Nucleus accumbens (tissue), 56 donors: ENCODE measurements at regions not wholly inside any gene's neighbourhood (a gene's known extent, or its start where the extent isn't known, plus 50 kb on each side); places are given as distances from the start of the nearest gene placed in this dataset.
"Not testable (repeated sequence)": the region's sequence is repeated elsewhere in the genome, so short reads cannot be mapped to it uniquely, and the experiment has no call there.

Experiments
- DNase-seq, 56 donors: peaks; one replicate each; lab custom pipeline; 2025; lab: John Stamatoyannopoulos, UW

DNA sequence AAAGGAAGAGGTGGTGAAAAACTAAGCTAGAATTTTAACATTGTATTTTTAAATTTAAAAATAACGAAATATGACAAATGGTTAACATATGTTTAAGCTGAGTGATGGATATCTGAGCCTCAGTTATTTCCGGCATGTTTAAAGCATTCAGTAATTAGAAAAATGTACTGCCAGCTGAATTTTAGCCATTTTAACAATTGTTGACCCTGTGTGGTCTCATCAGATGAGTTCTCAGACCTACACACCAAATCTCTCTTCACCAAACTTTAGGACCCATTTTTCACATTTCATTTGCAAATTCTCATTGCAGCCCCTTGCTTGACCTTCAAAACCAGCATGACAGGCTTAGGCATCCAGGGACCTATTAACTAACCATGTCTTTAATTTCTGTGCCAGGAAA lies 91.5 kb upstream of the RGPD4 start:
- no peak for DNase-seq

DNA sequence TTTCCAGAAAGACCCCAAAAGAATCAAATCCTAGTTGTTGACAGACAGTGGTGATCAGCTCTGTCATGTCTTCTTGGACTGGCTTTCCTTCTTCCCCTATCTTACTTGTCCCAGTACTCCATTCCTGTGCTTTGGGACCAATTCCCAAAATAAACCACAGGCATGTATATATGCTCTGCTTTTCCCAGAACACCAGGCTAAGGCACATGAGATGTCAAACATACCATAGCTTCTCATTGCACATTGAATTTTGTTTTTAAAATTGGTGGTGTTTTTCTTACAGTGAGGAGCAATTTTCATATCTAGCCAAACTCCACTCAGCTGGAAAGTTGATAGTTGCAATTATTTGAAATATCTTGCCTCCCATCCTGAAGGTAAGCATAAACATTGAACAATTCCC lies 88.9 kb upstream of the RGPD4 start:
- no peak for DNase-seq

DNA sequence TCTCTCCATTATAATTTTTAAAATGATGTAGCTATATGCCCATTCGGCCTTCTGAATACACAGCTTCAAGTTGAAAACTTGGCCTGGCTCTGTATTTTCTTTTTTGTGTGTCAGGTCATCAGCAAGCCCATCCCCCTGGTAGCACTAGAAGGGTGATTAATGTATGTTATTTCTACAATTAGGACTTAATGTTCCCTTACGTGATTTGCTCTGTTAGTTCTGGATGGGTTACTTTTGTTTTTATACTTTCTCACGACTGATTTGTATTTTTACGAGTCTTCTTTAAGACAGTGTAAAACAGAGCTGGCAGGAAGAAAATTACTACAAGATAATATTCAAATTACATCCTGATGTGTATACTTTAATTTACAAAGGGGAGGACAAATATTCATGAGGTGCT lies 88.4 kb upstream of the RGPD4 start:
- no peak for DNase-seq

DNA sequence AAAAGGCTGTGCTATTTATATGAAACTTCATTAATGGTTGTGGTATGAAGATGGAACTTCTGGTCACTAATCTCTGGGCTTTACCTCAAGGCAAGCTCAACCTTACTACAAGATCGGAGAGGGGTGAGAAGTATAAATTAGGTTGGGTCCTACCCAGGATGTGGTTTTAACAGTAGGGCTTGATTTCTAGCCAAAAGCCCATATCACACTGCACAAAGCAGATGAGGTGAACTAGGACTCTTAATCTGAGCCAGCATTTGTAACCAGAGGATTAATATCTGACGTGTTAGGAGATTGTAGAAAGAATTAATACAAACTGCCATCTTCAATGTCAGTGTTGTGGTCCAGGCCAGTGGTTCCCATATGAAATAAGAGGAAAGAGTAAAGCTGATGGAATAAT lies 86.4 kb upstream of the RGPD4 start:
- DNase-seq: no peak

DNA sequence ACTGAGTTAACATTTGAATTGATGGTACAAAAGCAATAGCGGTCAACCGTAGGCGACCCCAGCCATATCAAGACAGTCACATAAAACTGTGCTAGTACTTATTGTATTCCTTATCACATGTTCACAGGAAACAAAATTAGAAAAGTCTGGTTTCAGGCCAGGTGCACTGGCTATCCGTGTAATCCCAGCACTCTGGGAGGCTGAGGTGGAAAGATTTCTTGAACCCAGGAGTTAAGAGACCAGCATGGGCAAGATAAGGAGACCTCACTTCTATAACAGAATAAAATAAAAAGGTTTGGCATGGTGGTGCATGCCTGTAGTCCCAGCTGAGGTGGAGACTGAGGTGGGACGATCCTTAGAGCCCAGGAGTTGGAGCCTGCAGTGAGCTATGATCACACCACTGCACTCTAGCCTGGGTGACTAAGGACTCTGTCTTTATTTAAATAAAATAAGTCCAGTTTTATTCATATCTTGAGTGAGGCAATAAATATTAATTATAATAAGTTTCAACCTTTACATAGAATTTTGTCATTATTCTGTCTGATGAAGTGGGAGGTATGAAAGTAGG lies 84.1 kb upstream of the RGPD4 start:
- no peak for DNase-seq

DNA sequence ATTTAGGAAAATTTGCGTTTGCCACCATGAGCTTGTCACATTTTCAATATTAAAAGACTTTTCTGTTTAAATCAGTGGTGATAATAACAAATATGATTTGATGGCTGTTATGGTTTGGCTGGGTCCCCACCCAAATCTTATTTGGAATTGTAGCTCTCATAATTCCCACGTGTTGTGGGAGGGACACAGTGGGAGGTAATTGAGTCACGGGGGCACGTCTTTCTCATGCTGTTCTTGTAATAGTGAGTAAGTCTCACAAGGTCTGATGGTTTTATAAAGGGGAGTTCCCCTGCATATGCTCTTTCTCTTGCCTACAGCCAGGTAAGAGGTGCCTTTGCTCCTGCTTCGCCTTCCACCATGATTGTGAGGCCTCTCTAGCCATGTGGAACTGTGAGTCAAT lies 83.4 kb upstream of the RGPD4 start:
- no peak for DNase-seq

DNA sequence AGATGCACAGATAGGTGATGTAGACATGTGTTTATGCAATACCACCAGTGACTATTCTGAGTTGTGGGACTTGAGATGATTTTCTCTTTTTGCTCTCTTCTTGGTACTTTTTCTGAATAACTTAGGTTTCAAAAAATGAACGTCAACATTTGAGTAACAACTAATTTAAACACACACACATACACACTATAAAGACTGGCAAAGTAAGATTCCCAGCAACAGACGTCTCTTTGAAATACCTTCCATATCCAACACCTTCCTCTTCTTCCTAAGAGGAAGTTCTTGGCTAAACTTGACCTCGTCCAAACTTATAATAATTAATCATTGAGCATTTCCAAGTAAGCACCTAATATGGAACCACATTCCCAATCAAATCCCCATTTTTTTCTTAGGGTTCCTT lies 81.6 kb upstream of the RGPD4 start:
- no peak for DNase-seq

DNA sequence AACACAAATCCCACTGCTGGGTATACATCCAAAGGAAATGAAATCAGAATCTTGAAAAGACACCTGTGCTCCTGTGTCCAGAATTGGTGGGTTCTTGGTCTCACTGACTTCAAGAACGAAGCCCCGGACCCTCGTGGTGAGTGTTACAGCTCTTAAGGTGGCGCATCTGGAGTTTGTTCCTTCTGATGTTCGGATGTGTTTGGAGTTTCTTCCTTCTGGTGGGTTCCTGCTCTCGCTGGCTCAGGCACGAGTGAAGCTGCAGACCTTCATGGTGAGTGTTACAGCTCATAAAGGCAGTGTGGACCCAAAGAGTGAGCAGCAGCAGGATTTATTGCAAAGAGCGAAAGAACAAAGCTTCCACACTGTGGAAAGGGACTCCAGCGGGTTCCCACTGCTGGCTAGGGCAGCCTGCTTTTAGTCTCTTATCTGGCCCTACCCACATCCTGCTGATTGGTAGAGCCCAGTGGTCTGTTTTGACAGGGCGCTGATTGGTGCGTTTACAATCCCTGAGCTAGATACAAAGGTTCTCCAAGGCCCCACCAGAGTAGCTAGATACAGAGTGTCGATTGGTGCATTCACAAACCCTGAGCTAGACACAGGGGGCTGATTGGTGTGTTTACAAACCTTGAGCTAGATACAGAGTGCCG lies 80.0 kb upstream of the RGPD4 start:
- DNase-seq: not testable (repeated sequence)

DNA sequence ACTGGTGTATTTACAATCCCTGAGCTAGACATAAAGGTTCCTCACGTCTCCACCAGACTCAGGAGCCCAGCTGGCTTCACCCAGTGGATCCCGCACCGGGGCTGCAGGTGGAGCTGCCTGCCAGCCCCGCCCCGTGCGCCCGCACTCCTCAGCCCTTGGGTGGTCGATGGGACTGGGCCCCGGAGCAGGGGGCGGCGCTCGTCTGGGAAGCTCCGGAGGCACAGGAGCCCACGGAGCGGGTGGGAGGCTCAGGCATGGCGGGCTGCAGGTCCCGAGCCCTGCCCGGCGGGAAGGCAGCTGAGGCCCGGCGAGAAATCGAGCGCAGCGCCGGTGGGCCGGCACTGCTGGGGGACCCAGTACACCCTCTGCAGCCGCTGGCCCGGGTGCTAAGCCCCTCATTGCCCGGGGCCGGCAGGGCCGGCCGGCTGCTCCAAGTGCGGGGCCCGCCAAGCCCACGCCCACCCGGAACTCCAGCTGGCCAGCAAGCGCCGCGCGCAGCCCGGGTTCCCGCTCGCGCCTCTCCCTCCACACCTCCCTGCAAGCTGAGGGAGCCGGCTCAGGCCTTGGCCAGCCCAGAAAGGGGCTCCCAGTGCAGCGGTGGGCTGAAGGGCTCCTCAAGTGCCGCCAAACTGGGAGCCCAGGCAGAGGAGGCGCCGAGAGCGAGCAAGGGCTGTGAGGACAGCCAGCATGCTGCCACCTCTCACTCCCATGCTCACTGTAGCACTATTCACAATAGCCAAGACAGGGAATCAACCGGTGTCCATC lies 79.3 kb upstream of the RGPD4 start:
- not testable (repeated sequence) for DNase-seq

DNA sequence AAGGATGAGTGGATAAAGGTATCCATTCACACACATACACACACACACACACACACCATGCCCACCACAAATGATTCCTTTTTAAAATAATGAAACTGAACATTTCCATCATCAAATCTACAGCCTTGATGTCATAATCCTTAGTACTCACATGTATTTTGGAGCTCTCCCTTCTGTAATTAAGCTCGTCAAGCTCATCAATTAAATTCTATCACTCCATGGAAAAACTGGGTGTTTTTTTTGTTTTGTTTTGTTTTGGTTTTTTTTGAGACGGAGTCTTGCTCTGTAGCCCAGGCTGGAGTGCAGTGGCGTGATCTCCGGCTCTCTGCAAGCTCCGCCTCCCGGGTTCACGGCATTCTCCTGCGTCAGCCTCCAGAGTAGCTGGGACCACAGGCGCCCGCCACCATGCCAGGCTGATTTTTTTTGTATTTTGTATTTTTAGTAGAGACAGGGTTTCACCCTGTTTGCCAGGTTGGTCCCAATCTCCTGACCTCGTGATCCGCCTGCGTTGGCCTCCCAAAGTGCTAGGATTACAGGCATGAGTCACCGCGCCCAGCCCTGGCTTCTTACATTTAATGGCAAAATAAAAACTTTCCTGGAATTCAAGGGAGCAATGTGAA lies 78.6 kb upstream of the RGPD4 start:
- no peak for DNase-seq

DNA sequence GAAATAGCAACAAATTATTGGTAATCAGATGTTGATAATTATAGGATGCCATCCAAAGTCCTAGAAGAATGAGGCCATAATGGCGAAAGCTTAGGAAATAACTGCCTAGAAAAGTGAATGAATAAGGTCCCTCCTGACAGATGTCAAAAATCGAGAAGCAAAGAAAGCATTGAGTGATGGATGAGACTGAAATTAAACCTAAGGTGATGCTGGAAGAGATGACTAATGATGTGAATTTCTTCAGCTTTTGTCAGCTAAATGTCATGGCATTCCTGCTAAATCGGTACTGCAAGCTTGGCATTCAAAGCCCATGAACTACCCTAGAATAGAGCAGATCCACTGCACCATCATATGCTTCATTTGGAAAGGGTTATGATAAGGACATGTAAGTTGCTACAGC lies 74.8 kb upstream of the RGPD4 start:
- no peak for DNase-seq

DNA sequence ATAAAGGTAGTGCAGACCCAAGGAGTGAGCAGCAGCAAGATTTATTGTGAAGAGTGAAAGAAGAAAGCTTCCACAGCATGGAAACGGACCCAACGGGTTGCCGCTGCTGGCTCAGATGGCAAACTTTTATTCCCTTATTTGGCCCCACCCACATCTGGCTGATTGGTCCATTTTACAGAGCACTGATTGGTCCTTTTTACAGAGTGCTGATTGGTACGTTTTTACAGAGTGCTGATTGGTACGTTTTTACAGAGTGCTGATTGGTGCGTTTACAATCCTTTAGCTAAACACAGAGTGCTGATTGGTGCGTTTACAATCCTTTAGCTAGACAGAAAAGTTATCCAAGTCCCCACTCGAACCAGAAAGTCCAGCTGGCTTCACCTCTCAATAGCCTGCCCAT lies 72.9 kb upstream of the RGPD4 start:
- not testable (repeated sequence) for DNase-seq

DNA sequence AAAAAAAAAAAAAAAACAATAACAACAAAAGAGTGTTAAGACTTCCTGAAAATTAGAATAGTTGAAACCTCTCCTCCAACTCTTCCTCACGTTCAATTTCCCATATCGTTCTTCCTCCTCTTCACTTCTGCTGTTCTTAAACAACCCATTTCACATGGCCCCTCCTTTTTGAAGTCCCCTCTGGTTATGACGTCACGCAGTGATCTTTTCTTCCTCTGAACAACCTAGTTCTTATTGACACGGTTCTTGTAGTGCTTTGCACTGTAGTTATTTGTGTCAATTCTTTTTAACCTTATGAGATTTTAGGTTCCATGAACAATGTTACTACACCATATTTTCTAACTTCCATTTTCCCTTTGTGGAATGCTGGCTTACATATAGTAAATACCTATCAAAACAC lies 69.5 kb upstream of the RGPD4 start:
- no peak for DNase-seq

DNA sequence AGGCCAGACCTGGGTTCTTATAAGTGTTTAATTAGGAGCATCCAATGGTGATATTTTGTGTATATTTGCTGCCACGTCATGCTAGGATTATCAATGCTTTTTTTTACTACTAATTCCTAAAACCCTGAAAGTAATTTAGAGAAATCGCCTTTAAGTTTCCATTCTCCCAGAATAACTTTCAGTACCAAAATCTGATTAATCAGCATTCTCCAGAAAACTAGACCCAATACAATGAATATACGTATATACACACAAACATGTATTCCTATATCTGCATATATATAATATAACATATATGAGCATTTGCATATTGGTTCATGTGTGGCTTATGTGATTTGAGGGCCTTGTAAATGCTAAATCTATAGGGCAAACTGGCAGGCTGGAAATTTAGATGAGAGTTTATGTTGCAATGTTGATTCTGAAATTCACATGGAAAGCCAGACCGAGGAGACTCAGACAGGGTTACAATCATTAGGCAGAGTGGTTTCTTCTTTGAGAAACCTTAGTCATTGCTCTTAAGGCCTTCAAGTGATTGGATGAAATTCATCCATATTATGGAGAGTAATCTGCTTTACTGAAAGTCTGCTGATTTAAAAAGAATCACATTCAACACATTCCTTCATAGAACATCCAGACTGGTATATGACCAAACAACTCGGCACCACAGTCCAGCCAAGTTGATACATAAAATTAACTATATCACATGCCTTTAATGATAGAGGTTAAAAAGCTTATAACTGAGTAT lies 65.9 kb upstream of the RGPD4 start:
- no peak for DNase-seq

DNA sequence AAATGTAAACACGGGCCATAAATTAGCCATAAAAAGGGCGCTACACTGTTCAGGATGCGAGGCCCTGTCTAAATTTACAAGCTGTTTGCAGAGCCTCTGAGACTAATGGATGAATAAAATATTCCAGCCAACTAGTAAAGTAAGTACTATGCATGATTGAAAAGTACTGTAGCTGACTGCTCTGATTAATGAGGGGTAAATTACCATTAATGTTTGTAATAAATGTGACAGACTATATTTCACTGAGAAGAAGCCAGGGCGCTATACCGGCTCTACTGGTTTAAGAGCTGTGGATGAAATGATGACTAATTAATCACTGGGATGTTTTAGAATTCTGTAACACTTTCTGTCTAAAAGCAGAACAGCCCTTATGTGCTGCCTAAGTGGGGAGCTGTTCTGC lies 54.3 kb upstream of the RGPD4 start:
- DNase-seq: no peak

DNA sequence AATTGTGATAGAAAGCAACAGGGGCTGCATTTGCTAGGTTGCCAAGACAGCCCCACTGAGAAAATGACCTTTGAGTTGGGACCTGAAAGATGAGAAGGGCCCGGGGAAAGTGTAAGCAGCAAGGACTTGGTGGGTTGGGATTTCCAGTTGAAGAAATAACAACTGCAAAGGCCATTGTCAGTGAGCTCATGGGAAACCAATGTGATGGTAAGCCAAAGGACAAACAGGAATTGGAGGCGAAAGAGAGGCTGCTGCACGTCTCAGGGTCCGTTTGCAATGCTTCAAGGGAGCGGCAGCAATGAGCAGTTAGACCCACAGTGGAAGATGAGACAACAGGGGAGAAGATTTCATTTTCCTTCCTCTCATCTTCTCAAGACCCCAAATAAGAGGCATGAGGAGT lies 51.5 kb upstream of the RGPD4 start:
- DNase-seq: no peak

DNA sequence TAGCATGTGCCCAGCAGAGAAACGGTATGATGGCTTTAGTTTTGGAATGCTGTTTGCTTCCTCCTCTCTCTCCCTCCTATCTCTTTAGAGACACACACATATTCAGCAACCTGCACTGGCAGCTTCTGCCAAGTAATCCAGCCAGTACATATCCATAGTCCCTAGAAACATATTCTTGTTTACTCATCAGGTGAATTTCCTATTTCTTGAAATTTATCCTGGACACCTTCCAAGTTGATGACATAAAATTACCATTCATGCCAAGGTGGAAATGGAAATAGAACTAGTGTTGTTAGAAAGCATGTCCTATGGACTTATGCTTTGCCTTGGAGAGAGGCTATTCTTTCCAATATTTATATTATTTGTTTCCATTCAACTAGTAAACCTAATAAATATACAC lies 50.9 kb upstream of the RGPD4 start:
- DNase-seq: no peak

DNA sequence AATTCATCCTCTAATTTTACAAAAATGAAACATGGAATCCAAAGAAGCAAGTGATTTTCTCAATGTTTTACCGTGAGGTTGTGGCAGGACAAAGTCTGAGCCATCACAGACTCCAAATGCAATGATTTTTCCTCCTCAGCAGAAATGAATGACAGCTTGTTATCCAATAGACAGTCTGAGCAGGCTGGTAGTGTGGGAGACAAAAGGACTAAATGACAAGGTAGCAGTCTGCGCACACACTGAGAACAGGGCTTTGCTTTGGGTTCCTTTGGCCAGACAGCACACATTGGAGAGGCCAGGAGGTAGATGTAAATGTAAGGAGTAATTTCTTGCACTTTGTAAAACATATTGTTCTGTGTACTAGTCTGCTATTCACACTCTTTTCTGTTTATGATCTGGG lies 50.3 kb upstream of the RGPD4 start:
- DNase-seq: no peak
